ENCODE measurements at regions not wholly inside any gene's neighbourhood (a gene's known extent, or its start where the extent isn't known, plus 50 kb on each side); places are given as distances from the start of the nearest gene placed in this dataset.

GRCh38 chr16:55123652-55124051 lies 193.0 kb downstream of the IRX5 start:
- Histone ChIP-seq H3K4me3 (replicated peaks in 1 of 3; ENCODE audit: insufficient read depth in 1 of 3, low read depth in 1 of 3, low read length in 3 of 3) (no peak overlapping the region), H3K4me2 (ENCODE audit: insufficient read depth, low read length) (no peak overlapping the region), H3K79me2 (ENCODE audit: control insufficient read depth, insufficient read depth, low read length) (no peaks in the 10 kb centered on the region), H3K36me3 (ENCODE audit: control insufficient read depth in 2 of 2, extremely low read depth in 1 of 2, insufficient read depth in 2 of 2, low read length in 2 of 2) (no peaks in the 10 kb centered on the region), H3K9ac (replicated peaks; ENCODE audit: extremely low read depth, insufficient read depth, low read length) (no peak overlapping the region), H3K27ac (ENCODE audit: insufficient read depth, low read depth, low read length) (no peak overlapping the region), H2AFZ (ENCODE audit: low read depth, low read length) (no peak overlapping the region), H3K4me1 (ENCODE audit: control insufficient read depth, extremely low read depth, insufficient read depth, low read length) (no peaks in the 10 kb centered on the region), H4K20me1 (replicated peaks; ENCODE audit: control insufficient read depth, extremely low read depth, insufficient read depth, low read length) (no peaks in the 10 kb centered on the region), H3K27me3 (ENCODE audit: control insufficient read depth in 2 of 2, insufficient read depth in 2 of 2, low read length in 2 of 2) (no peaks in the 10 kb centered on the region), H3K9me1 (replicated peaks; ENCODE audit: control insufficient read depth, extremely low read depth, insufficient read depth, low read length) (no peaks in the 10 kb centered on the region), H3K9me3 (replicated peaks; ENCODE audit: control insufficient read depth, insufficient read depth, low read length) (no peaks in the 10 kb centered on the region)
- FAIRE-seq (no peak), DNase-seq (ENCODE audit: low read depth, low spot score) (no peak)
- dilution Hi-C loops (cut with MboI; ENCODE audit: extremely low pct_ligation_motif_present, low sequenced_read_pairs): no loop called here
- TF ChIP-seq JUN (IDR thresholded peaks at IDR 0.05; ENCODE audit: borderline replicate concordance, insufficient read depth, insufficient read length, low read depth) (no peak), MYC (IDR thresholded peaks at IDR 0.05; ENCODE audit: low read depth, low read length) (no peak), POLR2AphosphoS5 (IDR thresholded peaks at IDR 0.05; ENCODE audit: insufficient read depth, low read depth, low read length) (no peak), EZH2 (IDR thresholded peaks at IDR 0.05; ENCODE audit: borderline replicate concordance, low read depth, low read length, severe bottlenecking) (no peak), GATA2 (IDR thresholded peaks at IDR 0.05; ENCODE audit: insufficient read depth, insufficient read length, low read depth, low read length) (no peak), MAX (IDR thresholded peaks at IDR 0.05; ENCODE audit: insufficient read depth, insufficient read length) (no peak), CTCF (IDR thresholded peaks at IDR 0.05; ENCODE audit: extremely low read depth in 1 of 2, insufficient read depth in 1 of 2, low read depth in 1 of 2, low read length in 2 of 2) (no peak), POLR2A (IDR thresholded peaks at IDR 0.05; ENCODE audit: low read depth, low read length) (no peak), FOS (IDR thresholded peaks at IDR 0.05; ENCODE audit: borderline replicate concordance, insufficient read depth, low read length) (no peak)
- intact Hi-C loops (cut with micrococcal nuclease): no loop called here
- ChIA-PET POLR2A (no interaction called here), CTCF (no interaction called here)
- BruUV-seq (replicated peaks): no TSS peak

Measured in endothelial cell of umbilical vein (primary cell).